SK-N-SH (cell line): ENCODE measurements at regions not wholly inside any gene's neighbourhood (a gene's known extent, or its start where the extent isn't known, plus 50 kb on each side); places are given as distances from the start of the nearest gene placed in this dataset.

ENCODE experiments used
- CTCF ChIP-seq: fragments of 200-600 bp; sonication (generic); IDR thresholded peaks from 2 replicates; pipeline ENCODE4 v1.6.1; 2017; ENCODE audit warnings: antibody characterized with exemption, mild to moderate bottlenecking, moderate library complexity
- EZH2phosphoT487 ChIP-seq: fragments of 200-600 bp; sonication (generic); IDR thresholded peaks from 2 replicates; pipeline ENCODE4 v1.6.1; 2017; ENCODE audit warnings: low read depth, mixed run types, mild to moderate bottlenecking, antibody characterized with exemption, moderate library complexity, borderline replicate concordance
- FOSL2 ChIP-seq: IDR thresholded peaks from 2 replicates; pipeline ENCODE4 v1.4.0; 2012; ENCODE audit warnings: low read depth, mild to moderate bottlenecking, moderate library complexity, borderline replicate concordance
- GATA2 ChIP-seq: sonication (generic); formaldehyde crosslinking; IDR thresholded peaks from 2 replicates; pipeline ENCODE4 v1.5.0; 2020; ENCODE audit warnings: mild to moderate bottlenecking, missing genetic modification reagents
- JUND ChIP-seq: IDR thresholded peaks from 2 replicates; pipeline ENCODE4 v1.4.0; 2012
- POLR2AphosphoS5 ChIP-seq: IDR thresholded peaks from 2 replicates; pipeline ENCODE4 v1.6.1; 2012; ENCODE audit warnings: low read depth, low read length
- RFX5 ChIP-seq: IDR thresholded peaks from 2 replicates; pipeline ENCODE4 v1.6.1; 2012; ENCODE audit warnings: mild to moderate bottlenecking, improper control_type of control experiment, low read length

- TF ChIP-seq GATA2 (CRISPR knock-in tag) = no peak
- no peak for TF ChIP-seq CTCF
- TF ChIP-seq FOSL2 = no peak
- TF ChIP-seq EZH2phosphoT487 = no peak
- TF ChIP-seq RFX5 = no peak
- no peak for TF ChIP-seq POLR2AphosphoS5
- no peak for TF ChIP-seq JUND
These were observed 221.6 kb upstream of the RPS23 start for GRCh38 chr5:82499725-82500244.
